ENCODE measurements at regions not wholly inside any gene's neighbourhood (a gene's known extent, or its start where the extent isn't known, plus 50 kb on each side); places are given as distances from the start of the nearest gene placed in this dataset.
A peak's percentile ranks its signal among the peaks of the same experiment; 100 is the strongest.

DNA sequence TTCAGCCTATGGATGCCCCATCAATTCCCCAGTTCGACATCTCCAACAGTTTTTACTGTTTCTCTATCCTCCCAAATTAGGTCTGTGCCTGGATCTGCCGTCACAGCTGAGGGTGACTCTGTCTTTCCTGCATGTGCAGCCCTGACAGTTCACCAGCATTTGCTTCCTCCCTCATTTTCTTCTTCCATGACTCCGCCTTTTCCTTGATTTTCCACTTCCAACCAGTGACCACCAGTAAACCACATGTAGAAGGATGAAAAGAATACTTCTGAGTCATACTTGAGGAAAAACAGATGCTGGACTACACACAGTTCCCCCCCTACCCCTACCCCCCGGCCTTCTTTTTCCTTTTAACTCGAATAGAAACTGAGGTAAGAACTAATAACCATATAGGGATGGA is 311.8 kb upstream of the POM121L12 start:
- no peaks in the 10 kb centered on the region for H3K36me3 ChIP-seq (ENCODE audit: insufficient read depth, low read length)
- H3K4me2 ChIP-seq (ENCODE audit: low read length): no peak overlapping the region
- no peaks in the 10 kb centered on the region for H3K9me3 ChIP-seq (ENCODE audit: insufficient read depth, low read depth, low read length)
- no peaks in the 10 kb centered on the region for H3K27me3 ChIP-seq (ENCODE audit: insufficient read depth, low read length)
- no peak overlapping the region for H3K27ac Mint-ChIP-seq (ENCODE audit: unreplicated experiment)
- H3K4me3 ChIP-seq (ENCODE audit: insufficient read depth, low read depth, low read length): no peak overlapping the region
- H3K4me3 Mint-ChIP-seq (ENCODE audit: unreplicated experiment): no peak overlapping the region
- FAIRE-seq (no peak), DNase-seq (ENCODE audit: low read depth) (no peak)
- no peak overlapping the region for H3K9ac ChIP-seq (ENCODE audit: low read length)
- no peaks in the 10 kb centered on the region for H3K4me1 ChIP-seq (ENCODE audit: insufficient read depth, low read length)
- H4K20me1 ChIP-seq (ENCODE audit: insufficient read depth, low read length): no peaks in the 10 kb centered on the region
- TF ChIP-seq, protein P1, sequence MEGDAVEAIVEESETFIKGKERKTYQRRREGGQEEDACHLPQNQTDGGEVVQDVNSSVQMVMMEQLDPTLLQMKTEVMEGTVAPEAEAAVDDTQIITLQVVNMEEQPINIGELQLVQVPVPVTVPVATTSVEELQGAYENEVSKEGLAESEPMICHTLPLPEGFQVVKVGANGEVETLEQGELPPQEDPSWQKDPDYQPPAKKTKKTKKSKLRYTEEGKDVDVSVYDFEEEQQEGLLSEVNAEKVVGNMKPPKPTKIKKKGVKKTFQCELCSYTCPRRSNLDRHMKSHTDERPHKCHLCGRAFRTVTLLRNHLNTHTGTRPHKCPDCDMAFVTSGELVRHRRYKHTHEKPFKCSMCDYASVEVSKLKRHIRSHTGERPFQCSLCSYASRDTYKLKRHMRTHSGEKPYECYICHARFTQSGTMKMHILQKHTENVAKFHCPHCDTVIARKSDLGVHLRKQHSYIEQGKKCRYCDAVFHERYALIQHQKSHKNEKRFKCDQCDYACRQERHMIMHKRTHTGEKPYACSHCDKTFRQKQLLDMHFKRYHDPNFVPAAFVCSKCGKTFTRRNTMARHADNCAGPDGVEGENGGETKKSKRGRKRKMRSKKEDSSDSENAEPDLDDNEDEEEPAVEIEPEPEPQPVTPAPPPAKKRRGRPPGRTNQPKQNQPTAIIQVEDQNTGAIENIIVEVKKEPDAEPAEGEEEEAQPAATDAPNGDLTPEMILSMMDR (IDR thresholded peaks at IDR 0.05; ENCODE audit: insufficient read depth, low read depth, low read length): no peak
- TF ChIP-seq EZH2 (IDR thresholded peaks at IDR 0.05; ENCODE audit: insufficient read depth, low read length): no peak
- no peak overlapping the region for H3K27ac ChIP-seq (ENCODE audit: low read depth, low read length)
- H3K9me3 Mint-ChIP-seq (ENCODE audit: unreplicated experiment): no peaks in the 10 kb centered on the region
- H3K79me2 ChIP-seq (ENCODE audit: insufficient read depth, low read length): no peaks in the 10 kb centered on the region
- H3K27me3 Mint-ChIP-seq (ENCODE audit: low read depth, unreplicated experiment): no peaks in the 10 kb centered on the region
- H3K4me1 Mint-ChIP-seq (ENCODE audit: low read depth, unreplicated experiment): peaks cover 3% of the 10 kb centered on the region
- no peak overlapping the region for H2AFZ ChIP-seq (ENCODE audit: low read depth, low read length)
- no peaks in the 10 kb centered on the region for H3K36me3 Mint-ChIP-seq (ENCODE audit: low read depth, unreplicated experiment)

GRCh38 chr7:52720856-52721255 is 314.6 kb upstream of the POM121L12 start:
- Histone ChIP-seq H3K79me2 (ENCODE audit: insufficient read depth, low read length) (no peaks in the 10 kb centered on the region), H3K4me1 (ENCODE audit: insufficient read depth, low read length) (no peaks in the 10 kb centered on the region), H2AFZ (ENCODE audit: low read depth, low read length) (no peak overlapping the region), H3K4me3 (ENCODE audit: insufficient read depth, low read depth, low read length) (no peak overlapping the region), H3K36me3 (ENCODE audit: insufficient read depth, low read length) (no peaks in the 10 kb centered on the region), H3K27me3 (ENCODE audit: insufficient read depth, low read length) (no peaks in the 10 kb centered on the region), H3K9ac (ENCODE audit: low read length) (no peak overlapping the region), H3K9me3 (ENCODE audit: insufficient read depth, low read depth, low read length) (no peaks in the 10 kb centered on the region), H3K27ac (ENCODE audit: low read depth, low read length) (no peak overlapping the region), H4K20me1 (ENCODE audit: insufficient read depth, low read length) (no peaks in the 10 kb centered on the region), H3K4me2 (ENCODE audit: low read length) (no peak overlapping the region)
- no peaks in the 10 kb centered on the region for H3K27me3 Mint-ChIP-seq (ENCODE audit: low read depth, unreplicated experiment)
- H3K4me3 Mint-ChIP-seq (ENCODE audit: unreplicated experiment): no peak overlapping the region
- H3K9me3 Mint-ChIP-seq (ENCODE audit: unreplicated experiment): no peaks in the 10 kb centered on the region
- TF ChIP-seq, protein P1 (IDR thresholded peaks at IDR 0.05; ENCODE audit: insufficient read depth, low read depth, low read length): no peak
- no peak for TF ChIP-seq EZH2 (IDR thresholded peaks at IDR 0.05; ENCODE audit: insufficient read depth, low read length)
- no peak overlapping the region for H3K27ac Mint-ChIP-seq (ENCODE audit: unreplicated experiment)
- no peaks in the 10 kb centered on the region for H3K36me3 Mint-ChIP-seq (ENCODE audit: low read depth, unreplicated experiment)
- DNase-seq (ENCODE audit: low read depth): no peak
- H3K4me1 Mint-ChIP-seq (ENCODE audit: low read depth, unreplicated experiment): no peaks in the 10 kb centered on the region
- FAIRE-seq: no peak

- no peaks in the 10 kb centered on the region for H4K20me1 ChIP-seq (ENCODE audit: insufficient read depth, low read length)
- H3K4me1 Mint-ChIP-seq (ENCODE audit: low read depth, unreplicated experiment): no peaks in the 10 kb centered on the region
- H3K79me2 ChIP-seq (ENCODE audit: insufficient read depth, low read length): no peaks in the 10 kb centered on the region
- no peaks in the 10 kb centered on the region for H3K9me3 ChIP-seq (ENCODE audit: insufficient read depth, low read depth, low read length)
- H3K4me3 ChIP-seq (ENCODE audit: insufficient read depth, low read depth, low read length): no peak overlapping the region
- DNase-seq (ENCODE audit: low read depth) (peak; percentile 22), FAIRE-seq (no peak)
- TF ChIP-seq, protein P1 (IDR thresholded peaks at IDR 0.05; ENCODE audit: insufficient read depth, low read depth, low read length): no peak
- no peak for TF ChIP-seq EZH2 (IDR thresholded peaks at IDR 0.05; ENCODE audit: insufficient read depth, low read length)
- H3K27me3 ChIP-seq (ENCODE audit: insufficient read depth, low read length): no peaks in the 10 kb centered on the region
- H3K4me2 ChIP-seq (ENCODE audit: low read length): no peak overlapping the region
- no peaks in the 10 kb centered on the region for H3K27me3 Mint-ChIP-seq (ENCODE audit: low read depth, unreplicated experiment)
- H3K27ac Mint-ChIP-seq (ENCODE audit: unreplicated experiment): no peak overlapping the region
- no peak overlapping the region for H3K27ac ChIP-seq (ENCODE audit: low read depth, low read length)
- H3K36me3 Mint-ChIP-seq (ENCODE audit: low read depth, unreplicated experiment): no peaks in the 10 kb centered on the region
- no peaks in the 10 kb centered on the region for H3K36me3 ChIP-seq (ENCODE audit: insufficient read depth, low read length)
- H3K4me3 Mint-ChIP-seq (ENCODE audit: unreplicated experiment): no peak overlapping the region
- H2AFZ ChIP-seq (ENCODE audit: low read depth, low read length): no peak overlapping the region
- no peak overlapping the region for H3K9ac ChIP-seq (ENCODE audit: low read length)
- H3K9me3 Mint-ChIP-seq (ENCODE audit: unreplicated experiment): no peaks in the 10 kb centered on the region
- no peaks in the 10 kb centered on the region for H3K4me1 ChIP-seq (ENCODE audit: insufficient read depth, low read length)
Observed at GRCh38 chr7:52719677-52720076, 315.8 kb upstream of the POM121L12 start.

All from astrocyte (in vitro differentiated cells and primary cell).